ENCODE measurements at regions not wholly inside any gene's neighbourhood (a gene's known extent, or its start where the extent isn't known, plus 50 kb on each side); places are given as distances from the start of the nearest gene placed in this dataset.
"Not testable (repeated sequence)": the region's sequence is repeated elsewhere in the genome, so short reads cannot be mapped to it uniquely, and the experiment has no call there.

DNA sequence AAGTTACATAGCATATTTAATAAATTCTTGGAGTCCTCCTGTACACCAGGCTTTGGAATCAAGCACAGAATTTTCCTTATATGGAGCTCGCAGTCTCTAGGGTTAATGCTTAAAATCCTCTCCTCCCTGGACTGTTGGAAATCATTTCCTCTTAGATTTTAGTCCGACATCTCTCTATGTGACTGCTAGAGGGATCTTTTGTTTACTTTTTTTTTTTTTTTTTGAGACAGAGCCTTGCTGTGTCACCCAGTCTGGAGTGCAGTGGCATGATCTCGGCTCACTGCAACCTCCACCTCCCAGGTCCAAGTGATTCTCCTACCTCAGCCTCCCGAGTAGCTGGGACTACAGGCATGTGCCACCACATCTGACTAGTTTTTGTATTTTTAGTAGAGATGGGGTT lies 84.1 kb upstream of the UMPS start:
- DNase-seq (ENCODE audit: extremely low read depth in 1 of 2, low read depth in 1 of 2), result not testable (repeated sequence)

DNA sequence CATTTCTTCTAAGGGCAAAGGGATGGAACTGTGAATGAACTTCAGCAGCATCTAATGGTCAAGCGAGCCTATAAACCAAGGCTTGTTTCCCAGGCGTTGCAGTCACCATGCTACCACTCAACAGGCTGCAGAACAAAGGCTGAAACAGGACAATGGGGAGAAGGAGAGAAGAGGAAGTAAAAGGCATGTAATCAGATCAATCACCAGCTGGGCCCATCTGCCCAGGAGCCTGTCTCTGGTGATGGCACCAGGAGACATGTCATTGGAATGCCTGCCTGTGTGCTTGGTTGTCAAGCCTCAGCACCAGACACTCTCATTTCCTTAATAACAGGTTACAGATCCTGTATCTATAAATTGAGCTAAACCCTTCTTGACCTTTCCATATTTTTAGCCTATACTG lies 81.7 kb upstream of the UMPS start:
- DNase-seq (ENCODE audit: extremely low read depth in 1 of 2, low read depth in 1 of 2), result no peak

DNA sequence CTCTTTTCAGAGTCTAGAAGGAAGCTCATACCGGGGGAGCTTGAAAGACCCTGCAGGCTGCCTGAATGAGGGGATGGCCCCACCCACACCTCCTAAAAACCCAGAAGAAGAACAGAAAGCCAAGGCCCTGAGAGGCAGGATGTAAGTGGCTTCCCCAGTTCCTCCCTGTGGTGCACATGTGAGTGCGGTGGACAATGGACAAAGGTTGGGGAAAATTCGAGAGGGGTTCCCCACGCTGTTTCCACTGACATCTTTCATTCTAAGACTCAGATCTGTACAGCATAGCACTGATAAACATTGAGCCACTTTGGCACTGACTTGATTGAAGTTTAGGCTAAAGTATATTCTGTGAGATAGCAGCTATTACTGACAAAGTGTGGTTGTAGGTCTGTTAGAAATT lies 79.5 kb upstream of the UMPS start:
- DNase-seq (ENCODE audit: extremely low read depth in 1 of 2, low read depth in 1 of 2), result no peak

DNA sequence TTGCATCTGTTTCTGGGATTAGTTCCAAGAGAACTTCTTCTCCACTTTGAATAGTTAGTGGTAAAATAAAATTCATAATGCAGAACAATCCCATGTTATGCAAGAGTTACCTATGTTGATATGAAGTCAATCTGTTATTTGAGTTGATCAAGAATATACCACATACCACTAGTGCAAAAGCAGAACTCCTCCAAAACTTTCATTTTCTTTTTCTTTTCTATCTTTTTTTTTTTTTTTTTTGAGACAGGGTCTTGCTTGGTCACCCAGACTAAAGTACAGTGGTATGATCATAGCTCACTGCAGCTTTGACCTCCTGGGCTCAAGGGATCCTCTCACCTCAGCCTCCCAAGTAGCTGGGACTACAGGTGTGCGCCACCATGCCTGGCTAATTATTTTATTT lies 78.8 kb upstream of the UMPS start:
- not testable (repeated sequence) for DNase-seq (ENCODE audit: extremely low read depth in 1 of 2, low read depth in 1 of 2)

DNA sequence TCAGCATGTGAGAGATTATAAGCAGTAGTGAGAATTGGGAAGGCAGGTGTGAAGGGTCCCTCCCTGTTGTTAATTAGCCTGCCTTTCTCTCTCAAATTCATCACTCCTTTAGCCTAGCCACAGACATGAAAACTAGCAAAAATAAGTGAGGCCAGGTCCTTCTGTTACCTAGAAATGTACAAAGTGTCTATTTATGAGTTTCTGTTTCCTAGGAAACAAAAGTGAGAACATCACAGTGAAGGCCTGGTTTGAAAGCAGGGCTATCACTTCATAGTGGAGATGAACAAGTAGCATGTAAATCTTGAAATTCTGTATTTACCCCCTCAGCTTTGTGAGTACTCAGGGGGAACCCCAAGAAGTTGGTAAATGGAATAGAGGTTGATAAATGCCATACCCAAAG lies 78.2 kb upstream of the UMPS start:
- DNase-seq (ENCODE audit: extremely low read depth in 1 of 2, low read depth in 1 of 2), result no peak

DNA sequence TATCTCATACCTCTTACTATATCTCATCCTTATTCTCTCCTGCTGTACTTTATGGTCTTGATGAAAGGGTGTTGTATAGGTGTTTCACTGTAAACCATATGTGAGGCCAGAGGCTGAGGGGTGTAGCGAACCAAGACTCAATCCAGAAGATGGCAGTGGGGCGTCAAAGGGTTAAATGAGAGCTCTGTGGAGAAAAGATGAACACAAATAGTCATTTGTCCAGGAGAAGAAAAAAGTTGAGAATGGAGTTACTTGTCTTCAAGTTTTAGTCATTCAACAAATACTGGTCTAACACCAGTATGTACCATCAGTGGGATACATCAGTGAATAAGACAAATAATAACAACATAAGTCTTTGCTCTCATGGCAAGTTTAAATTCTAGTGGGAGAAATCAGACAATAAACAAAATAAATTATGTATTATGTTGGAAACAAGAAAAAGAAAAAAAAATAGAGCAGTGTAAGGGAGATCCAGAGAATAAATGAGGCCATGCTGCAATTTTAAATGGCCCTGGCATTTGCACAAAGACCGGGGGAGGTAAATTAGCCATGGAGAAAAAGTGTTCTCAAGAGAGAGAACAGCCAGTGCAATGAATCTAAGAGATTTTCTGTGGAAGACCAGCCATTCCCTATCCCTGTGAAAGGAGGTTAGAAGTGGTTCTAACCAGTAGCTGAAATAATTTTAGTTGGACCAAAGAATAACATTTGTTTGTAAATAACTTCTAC lies 77.0 kb upstream of the UMPS start:
- no peak for DNase-seq (ENCODE audit: extremely low read depth in 1 of 2, low read depth in 1 of 2)

DNA sequence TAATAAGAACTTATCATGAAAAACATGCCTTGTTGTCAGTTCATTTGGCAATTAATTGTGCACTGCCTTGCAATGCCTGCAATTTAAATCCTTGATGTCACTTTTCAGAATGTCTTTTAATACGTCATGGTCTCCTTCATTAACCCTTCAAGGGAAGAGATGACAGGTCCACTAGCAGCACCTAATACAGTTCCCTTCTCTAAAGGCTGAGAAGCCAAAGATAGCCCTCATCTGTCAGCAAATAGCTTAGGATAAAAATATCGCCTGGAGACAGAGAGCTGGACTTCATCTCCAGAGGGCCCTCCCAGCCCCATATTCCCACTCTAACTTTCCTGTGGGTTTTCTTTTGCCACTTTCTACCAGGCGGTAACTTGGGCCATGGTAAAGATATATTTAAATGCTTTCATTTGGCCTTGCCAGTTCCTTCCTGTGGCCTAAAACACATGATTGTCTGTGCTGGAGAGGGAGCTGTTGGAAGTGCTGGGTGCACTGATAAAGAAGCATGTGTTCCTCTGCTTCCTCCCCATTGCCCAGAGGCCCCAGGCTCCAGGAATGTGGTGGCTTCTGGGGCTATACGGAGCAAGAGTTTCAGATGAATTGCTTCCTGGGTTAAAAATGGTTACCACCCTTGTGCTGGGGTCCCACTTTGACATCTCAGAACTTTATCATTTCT lies 76.3 kb upstream of the UMPS start:
- DNase-seq (ENCODE audit: extremely low read depth in 1 of 2, low read depth in 1 of 2), result no peak

DNA sequence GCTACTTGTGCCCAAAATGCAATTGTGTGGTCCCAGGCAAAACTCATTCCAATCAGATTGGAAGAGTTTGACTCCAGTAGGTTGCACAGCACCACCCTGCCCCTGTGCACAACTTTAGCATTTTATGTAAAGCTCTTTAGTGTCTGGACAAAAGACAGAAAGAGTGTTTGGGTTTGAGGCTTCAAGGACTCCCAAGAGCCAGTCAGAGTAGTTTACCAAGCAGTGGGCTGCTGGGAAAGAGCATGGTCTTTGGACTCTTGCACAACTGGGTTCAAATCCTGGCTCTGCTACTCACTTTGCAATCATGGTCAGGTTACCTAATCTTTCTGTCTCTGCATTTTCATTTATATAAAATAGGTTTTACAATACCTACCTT lies 75.8 kb upstream of the UMPS start:
- DNase-seq (ENCODE audit: extremely low read depth in 1 of 2, low read depth in 1 of 2), result no peak

DNA sequence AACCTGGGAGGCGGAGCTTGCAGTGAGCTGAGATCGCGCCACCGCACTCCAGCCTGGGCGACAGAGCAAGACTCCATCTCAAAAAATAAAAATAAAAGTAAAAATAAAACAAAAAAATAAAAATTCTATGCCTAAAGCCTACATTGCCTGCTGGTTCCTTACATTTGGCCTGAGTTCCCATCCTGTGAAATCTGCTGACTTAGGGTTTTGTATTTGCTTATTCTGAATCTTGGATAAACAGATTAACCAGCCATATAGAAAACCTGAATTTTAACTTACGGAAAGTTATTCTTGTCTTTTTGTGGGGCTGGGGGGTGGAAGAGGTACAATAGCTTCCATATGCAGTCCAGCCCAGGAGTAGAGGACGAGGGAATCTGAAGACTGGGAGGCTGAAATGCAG lies 73.7 kb upstream of the UMPS start:
- no peak for DNase-seq (ENCODE audit: extremely low read depth in 1 of 2, low read depth in 1 of 2)

DNA sequence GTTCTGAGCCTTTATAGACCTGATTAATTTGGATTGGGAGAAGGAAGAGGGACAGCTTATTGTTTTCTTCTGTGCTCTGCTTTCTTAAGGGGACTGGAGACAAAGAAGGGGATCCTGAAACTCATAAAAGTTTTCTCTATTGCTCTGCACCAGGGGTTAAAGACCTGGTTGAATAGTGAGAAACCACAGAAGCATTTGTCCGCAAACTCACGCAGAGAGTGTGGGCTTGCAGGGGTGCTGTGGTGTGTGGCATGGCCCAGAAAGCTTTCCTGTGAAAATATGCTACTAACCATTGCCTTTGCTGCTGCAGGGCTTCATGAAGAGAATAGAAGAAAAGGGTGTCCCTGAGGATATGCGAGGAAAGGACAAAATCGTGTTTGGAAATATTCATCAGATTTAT lies 73.1 kb upstream of the UMPS start:
- DNase-seq (ENCODE audit: extremely low read depth in 1 of 2, low read depth in 1 of 2), result no peak

DNA sequence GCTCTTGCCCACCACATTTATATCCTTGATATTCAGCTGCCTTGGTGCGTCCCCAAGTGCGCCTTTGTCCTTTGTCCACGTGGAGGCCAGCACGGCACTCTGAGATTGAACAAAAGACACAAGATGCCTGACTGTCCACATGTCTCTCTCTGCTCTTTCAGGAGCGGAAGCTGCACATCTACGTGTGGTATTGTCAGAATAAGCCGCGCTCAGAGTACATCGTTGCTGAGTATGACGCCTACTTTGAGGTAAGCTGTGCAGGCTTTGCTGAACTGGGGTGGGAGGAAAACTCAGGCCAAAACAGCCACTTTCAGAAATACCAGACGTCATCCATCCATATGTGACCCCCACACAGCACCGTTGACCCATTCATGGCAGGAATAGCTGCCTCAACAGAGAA lies 72.0 kb upstream of the UMPS start:
- no peak for DNase-seq (ENCODE audit: extremely low read depth in 1 of 2, low read depth in 1 of 2)

DNA sequence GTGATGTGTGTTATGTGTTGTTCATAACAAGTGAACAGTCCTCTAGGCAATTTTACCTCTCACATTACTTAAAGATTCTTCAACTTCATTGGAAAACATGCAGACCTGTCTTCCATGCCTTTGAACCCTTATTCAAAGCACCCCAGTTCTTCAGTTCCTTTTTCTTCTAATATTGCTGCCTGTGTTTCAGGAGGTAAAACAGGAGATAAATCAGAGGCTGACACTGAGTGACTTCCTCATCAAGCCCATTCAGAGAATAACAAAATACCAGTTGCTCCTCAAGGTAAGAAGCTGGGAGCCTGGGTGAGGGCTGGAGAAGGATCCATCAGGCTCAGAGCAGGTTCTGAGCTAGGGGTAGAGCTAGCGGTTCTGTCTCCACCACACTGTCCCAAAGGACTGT lies 71.1 kb upstream of the UMPS start:
- no peak for DNase-seq (ENCODE audit: extremely low read depth in 1 of 2, low read depth in 1 of 2)

DNA sequence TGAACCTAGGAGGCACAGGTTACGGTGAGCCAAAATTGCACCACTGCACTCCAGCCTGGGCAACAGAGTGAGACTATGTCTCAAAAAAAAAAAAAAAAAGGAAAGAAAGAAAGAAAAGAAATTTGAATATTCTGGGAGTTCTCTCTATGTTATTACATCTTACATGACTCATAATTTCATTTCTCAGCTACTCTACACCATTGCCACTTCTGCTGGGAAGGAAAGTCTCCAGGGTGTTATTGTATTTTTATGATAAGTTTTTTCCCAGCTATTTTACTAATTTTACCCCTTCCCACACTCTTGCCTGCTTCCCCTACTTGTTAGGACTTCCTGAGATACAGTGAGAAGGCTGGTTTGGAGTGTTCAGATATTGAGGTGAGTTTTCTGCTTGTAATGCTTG lies 69.7 kb upstream of the UMPS start:
- no peak for DNase-seq (ENCODE audit: extremely low read depth in 1 of 2, low read depth in 1 of 2)

DNA sequence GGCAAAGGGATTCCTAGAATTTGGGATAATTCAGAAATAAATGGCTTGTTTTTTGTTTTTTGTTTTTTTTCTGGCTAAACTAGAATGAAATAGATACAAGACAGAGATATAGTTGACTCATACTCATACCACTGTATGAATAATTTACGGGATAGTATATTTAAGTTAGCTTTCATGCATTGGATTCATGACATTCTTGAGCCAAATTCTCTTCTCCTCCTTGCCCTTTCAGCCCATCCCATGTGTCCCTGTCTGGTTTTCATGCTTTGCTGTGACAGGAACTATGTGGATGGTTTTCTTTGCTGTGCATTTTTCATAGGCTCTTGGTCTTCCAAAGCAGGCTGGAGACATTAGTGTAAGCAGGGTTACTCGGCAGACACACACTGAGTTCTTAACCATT lies 66.6 kb upstream of the UMPS start:
- DNase-seq (ENCODE audit: extremely low read depth in 1 of 2, low read depth in 1 of 2), result no peak

DNA sequence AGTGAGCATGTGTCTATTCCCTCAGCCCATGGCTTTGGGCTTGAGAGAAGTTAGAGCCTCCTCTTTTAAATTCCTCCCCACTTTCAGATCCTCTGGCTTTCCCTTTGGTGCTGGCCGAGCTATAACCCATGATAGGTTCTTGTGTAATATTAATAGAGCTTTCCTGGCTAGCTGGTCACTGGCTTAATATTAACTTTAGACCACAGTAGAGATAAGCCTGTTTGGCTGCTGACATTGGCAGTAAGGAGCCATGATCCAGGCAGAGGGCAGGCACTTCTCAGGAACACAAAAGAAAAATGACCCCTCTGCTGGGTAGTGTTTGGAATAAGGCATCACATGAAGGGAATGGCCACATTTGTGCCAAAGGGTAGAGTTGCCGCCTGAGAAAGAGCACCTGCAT lies 65.4 kb upstream of the UMPS start:
- no peak for DNase-seq (ENCODE audit: extremely low read depth in 1 of 2, low read depth in 1 of 2)

DNA sequence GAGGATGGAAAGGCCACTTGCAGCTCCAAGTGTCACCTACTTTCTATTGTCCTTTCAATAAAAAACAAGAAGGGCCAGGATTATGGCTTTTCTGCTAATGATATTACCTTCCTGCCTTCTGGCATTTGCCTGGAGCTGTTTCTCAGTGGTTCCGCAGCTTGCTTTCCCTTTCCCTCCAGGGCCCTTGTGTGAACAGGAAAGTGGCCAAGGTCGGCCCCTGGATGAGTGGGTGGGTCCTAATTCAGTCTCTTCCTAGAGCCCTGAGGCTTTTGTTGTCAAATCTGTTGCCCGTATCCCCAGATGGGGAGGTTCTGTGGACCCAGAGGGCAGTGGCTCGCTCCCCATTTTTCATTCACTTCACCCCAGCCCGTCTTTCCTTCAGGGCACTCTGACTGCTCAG lies 64.2 kb upstream of the UMPS start:
- no peak for DNase-seq (ENCODE audit: extremely low read depth in 1 of 2, low read depth in 1 of 2)

DNA sequence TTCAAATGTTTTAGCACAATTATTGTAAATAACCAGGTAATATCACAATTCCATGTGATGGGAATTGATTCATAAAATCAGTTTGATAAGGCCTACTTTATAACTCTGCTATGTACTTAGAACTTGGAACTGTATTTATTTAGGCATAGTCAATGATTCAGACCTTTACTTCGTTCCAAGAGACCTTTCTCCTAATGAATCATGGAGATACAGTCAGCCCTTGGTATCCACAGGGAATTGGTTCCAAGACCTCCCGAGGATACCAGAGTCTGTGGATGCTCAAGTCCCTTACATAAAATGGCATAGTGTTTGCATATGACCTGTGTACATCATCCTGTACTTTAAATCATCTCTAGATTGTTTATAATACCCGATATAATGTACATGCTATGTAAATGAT lies 60.8 kb upstream of the UMPS start:
- DNase-seq (ENCODE audit: extremely low read depth in 1 of 2, low read depth in 1 of 2), result no peak

DNA sequence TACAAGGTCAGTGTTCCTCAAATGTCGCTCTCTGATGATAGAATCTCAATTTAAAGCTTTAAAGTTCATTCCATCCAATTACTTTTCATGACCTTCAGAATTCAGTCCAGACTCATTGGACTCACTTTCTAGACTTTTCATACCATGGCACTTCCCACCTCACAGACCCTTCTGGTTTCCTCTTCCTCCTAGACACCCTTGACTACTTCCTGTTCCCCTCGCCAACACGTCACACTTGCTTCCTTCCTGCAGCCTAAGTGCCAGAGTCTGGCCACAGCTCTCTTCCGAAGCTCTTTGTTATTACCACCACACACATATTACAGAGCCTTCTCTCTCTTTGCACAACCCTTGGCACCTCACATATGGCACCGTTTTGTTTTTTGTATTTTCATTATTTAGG lies 59.1 kb upstream of the UMPS start:
- DNase-seq (ENCODE audit: extremely low read depth in 1 of 2, low read depth in 1 of 2), result peak in 1 of 2 donors; percentile 2

DNA sequence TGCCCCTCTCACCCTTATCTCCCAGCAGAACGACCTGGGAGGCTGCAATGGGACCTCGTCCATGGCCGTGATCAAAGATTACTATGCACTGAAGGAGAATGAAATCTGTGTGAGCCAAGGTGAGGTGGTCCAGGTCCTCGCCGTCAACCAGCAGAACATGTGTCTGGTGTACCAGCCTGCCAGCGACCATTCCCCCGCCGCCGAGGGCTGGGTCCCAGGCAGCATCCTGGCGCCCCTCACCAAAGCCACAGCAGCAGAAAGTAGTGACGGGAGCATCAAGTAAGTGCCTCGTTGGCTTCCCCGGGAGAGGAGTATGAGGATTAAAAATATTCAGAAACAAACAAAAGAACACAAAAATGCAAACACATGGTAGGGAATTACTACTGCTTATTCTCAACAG lies 55.9 kb upstream of the UMPS start:
- no peak for DNase-seq (ENCODE audit: extremely low read depth in 1 of 2, low read depth in 1 of 2)

DNA sequence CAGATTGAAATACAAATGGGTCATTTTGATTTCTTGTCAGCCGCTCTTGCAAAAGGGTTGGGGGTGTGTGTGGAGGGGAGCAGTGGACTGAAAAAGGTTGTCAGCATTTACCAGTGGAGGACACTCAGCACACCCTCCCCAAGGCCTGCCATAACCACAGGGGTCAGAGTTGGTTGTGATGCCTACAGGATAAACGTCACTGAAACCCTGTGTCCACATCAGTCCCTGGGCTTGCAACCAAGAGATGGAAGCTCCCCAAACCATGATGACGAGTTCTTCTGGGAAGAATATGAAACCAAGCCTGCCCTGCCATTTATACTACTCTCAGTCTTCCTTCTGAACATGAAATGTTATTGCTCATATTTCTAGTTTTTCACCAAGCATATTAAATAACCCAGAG lies 54.0 kb upstream of the UMPS start:
- no peak for DNase-seq (ENCODE audit: extremely low read depth in 1 of 2, low read depth in 1 of 2)

DNA sequence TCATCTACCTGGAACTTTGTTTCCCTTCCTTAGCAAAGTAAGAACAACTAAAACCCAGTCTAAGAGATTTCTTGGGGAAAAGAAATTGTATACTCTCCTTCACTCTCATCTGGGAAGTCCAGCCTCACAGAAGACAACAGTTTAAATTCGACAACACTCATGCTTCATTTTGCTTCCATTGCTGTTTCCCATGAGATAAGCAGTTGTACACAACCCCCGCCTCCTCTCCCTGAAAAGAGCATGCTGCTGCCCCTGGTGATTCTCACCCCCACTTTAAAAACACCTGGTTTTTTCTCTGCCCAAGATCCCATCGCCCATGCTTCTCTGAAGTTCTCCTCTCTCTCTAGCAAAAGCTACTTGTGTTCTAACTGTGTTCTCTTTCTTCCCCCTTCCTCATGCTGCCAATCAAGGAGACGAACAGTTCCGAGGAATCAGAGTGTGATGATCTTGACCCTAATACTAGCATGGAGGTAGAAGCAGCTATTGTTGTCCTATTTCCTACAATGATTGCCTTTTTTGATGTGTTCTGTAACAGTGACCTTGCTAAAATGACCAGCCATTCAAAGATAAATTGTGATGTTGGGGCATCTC lies 51.1 kb upstream of the UMPS start:
- no peak for DNase-seq (ENCODE audit: extremely low read depth in 1 of 2, low read depth in 1 of 2)
